GM12878 (cell line): ENCODE measurements at regions not wholly inside any gene's neighbourhood (a gene's known extent, or its start where the extent isn't known, plus 50 kb on each side); places are given as distances from the start of the nearest gene placed in this dataset.

Source experiments
- ATAC-seq: fragments of 200-7000 bp; cut with Tn5 transposase; 3 replicates; pipeline ENCODE4 v1.9.1; 2020; ENCODE audit warnings: mild to moderate bottlenecking, moderate library complexity
- BruUV-seq: library from RNA; stranded (reverse); fragments of 400-500 nt; replicated peaks from 2 replicates; lab custom pipeline; 2021; lab: Mats Ljungman, UMichigan
- CTCF ChIA-PET: fragments of 300-600 bp; sonication (Branson Sonifier 250); formaldehyde crosslinking; extraction: SDS; loops from one replicate; lab custom pipeline; 2021; ENCODE audit warnings: inconsistent platforms; lab: Yijun Ruan, JAX
- POLR2A ChIA-PET: fragments of 350-600 bp; formaldehyde crosslinking; extraction: SDS; loops from one replicate; lab custom pipeline; 2021; ENCODE audit warnings: inconsistent platforms; lab: Charles Lee
- RAD21 ChIA-PET: fragments of 300-600 bp; sonication (Branson Sonifier 250); formaldehyde crosslinking; loops from one replicate; lab custom pipeline; 2023; ENCODE audit warnings: antibody characterized with exemption; ENCODE audit not compliant: unreplicated experiment; lab: Charles Lee
- SMC1A ChIA-PET: fragments of 300-600 bp; sonication (Branson Sonifier 250); formaldehyde crosslinking; loops from one replicate; lab custom pipeline; 2023; ENCODE audit not compliant: unreplicated experiment, uncharacterized antibody; lab: Charles Lee
- DNase-seq: peaks from one replicate; pipeline ENCODE4 v3.0.0-alpha.2; 2011; ENCODE audit warnings: low read depth, low spot score
- FAIRE-seq: peaks from 3 replicates; lab custom pipeline; 2011; peaks lifted over from hg19 to GRCh38; lab: Jason Lieb, UNC
- H2AFZ ChIP-seq: 2 replicates; pipeline ENCODE4 v1.6.0; 2011; ENCODE audit warnings: low read depth, low read length, control low read depth; ENCODE audit not compliant: control insufficient read depth
- H3K27ac ChIP-seq: 2 replicates; pipeline ENCODE4 v1.5.1; 2011; ENCODE audit warnings: control low read depth; ENCODE audit not compliant: control insufficient read depth, insufficient read depth
- H3K27me3 ChIP-seq, 2 experiments: replicated peaks in 1 of 2; 2 replicates each; pipeline versions ENCODE4 v1.6.0 to v1.6.1; 2011; ENCODE audit warnings: low read length in 1 of 2; ENCODE audit not compliant: control insufficient read depth in 2 of 2, insufficient read depth in 2 of 2
- H3K36me3 ChIP-seq, 2 experiments: 2 replicates each; pipeline ENCODE4 v1.5.1; 2011; ENCODE audit warnings: low read length in 1 of 2; ENCODE audit not compliant: control insufficient read depth in 2 of 2, insufficient read depth in 2 of 2
- H3K4me1 ChIP-seq: 2 replicates; pipeline ENCODE4 v1.6.1; 2011; ENCODE audit warnings: mild to moderate bottlenecking, low read length, moderate library complexity, mixed read lengths; ENCODE audit not compliant: control insufficient read depth, insufficient read depth
- H3K4me2 ChIP-seq: 2 replicates; pipeline ENCODE4 v1.6.0; 2011; ENCODE audit warnings: control low read depth; ENCODE audit not compliant: control insufficient read depth, insufficient read depth
- H3K4me3 ChIP-seq: fragments of 200-600 bp; sonication (generic); 2 replicates; pipeline ENCODE4 v1.5.1; 2016
- H3K79me2 ChIP-seq: 2 replicates; pipeline ENCODE4 v1.6.0; 2011; ENCODE audit warnings: low read length; ENCODE audit not compliant: control insufficient read depth, insufficient read depth
- H3K9ac ChIP-seq: 2 replicates; pipeline ENCODE4 v1.8.0; 2011; ENCODE audit warnings: low read length, control low read depth, mixed read lengths; ENCODE audit not compliant: control insufficient read depth, insufficient read depth
- H3K9me3 ChIP-seq: replicated peaks from 3 replicates; pipeline ENCODE4 v1.5.1; 2011; ENCODE audit warnings: mild to moderate bottlenecking, low read length; ENCODE audit not compliant: control insufficient read depth, insufficient read depth
- H4K20me1 ChIP-seq: 2 replicates; pipeline ENCODE4 v1.6.0; 2011; ENCODE audit not compliant: control insufficient read depth, insufficient read depth
- CEBPB ChIP-seq, 2 experiments: fragments of 150-350 bp in 1 of 2; IDR thresholded peaks; 2 replicates each; pipeline ENCODE4 v1.6.1; 2012 to 2014; ENCODE audit warnings: low read depth in 2 of 2, low read length in 2 of 2, borderline replicate concordance in 1 of 2, inconsistent platforms in 1 of 2
- FOXK2 ChIP-seq: fragments of 450-650 bp; IDR thresholded peaks from 2 replicates; pipeline ENCODE4 v1.6.1; 2017; ENCODE audit warnings: mild to moderate bottlenecking, moderate library complexity
- IKZF2 ChIP-seq, 2 experiments: fragments of 450-650 bp; IDR thresholded peaks; 2 replicates each; pipeline ENCODE4 v1.6.1; 2017; ENCODE audit warnings: mild to moderate bottlenecking in 2 of 2, moderate library complexity in 2 of 2
- JUNB ChIP-seq: IDR thresholded peaks from 2 replicates; pipeline ENCODE4 v1.6.1; 2016; ENCODE audit warnings: antibody characterized with exemption, mild to moderate bottlenecking
- JUND ChIP-seq: IDR thresholded peaks from 2 replicates; pipeline ENCODE4 v1.6.1; 2012; ENCODE audit warnings: low read depth, mild to moderate bottlenecking, low read length, improper control_type of control experiment, moderate library complexity
- MTA3 ChIP-seq: IDR thresholded peaks from 2 replicates; pipeline ENCODE4 v1.6.1; 2012; ENCODE audit warnings: low read length, inconsistent platforms, borderline replicate concordance
- NBN ChIP-seq: fragments of 450-650 bp; IDR thresholded peaks from 2 replicates; pipeline ENCODE4 v1.6.1; 2016
- RBBP5 ChIP-seq: fragments of 200-600 bp; sonication (generic); conservative IDR thresholded peaks from 2 replicates; pipeline ENCODE4 v1.6.1; 2016
- SREBF2 ChIP-seq: IDR thresholded peaks from 2 replicates; pipeline ENCODE4 v1.6.1; 2012; ENCODE audit warnings: mild to moderate bottlenecking, low read length
- SUZ12 ChIP-seq: fragments of 200-600 bp; sonication (generic); IDR thresholded peaks from one replicate; pipeline ENCODE4 v1.6.1; 2018; ENCODE audit warnings: antibody characterized with exemption, mild to moderate bottlenecking; ENCODE audit not compliant: unreplicated experiment
- ZNF24 ChIP-seq: fragments of 450-650 bp; IDR thresholded peaks from 2 replicates; pipeline ENCODE4 v1.6.1; 2017; ENCODE audit warnings: antibody characterized with exemption, mild to moderate bottlenecking
- ZSCAN29 ChIP-seq: fragments of 450-650 bp; IDR thresholded peaks from 2 replicates; pipeline ENCODE4 v1.6.1; 2017; ENCODE audit warnings: mild to moderate bottlenecking, moderate library complexity
- WGBS: methylation state at CpG from one replicate; pipeline ENCODE4 v1.1.6; 2016; ENCODE audit warnings: low lambda C conversion rate; ENCODE audit not compliant: insufficient replicate concordance, insufficient coverage; ENCODE audit errors: missing lambda C conversion rate; 5-methylcytosine and 5-hydroxymethylcytosine counted together
- in situ Hi-C: fragments of 300-500 bp; cut with MboI; formaldehyde crosslinking; loops from 9 replicates; pipeline ENCODE4 v1.14.3; 2018; ENCODE audit warnings: mixed read lengths
- intact Hi-C: fragments of 100-400 bp; cut with micrococcal nuclease; formaldehyde crosslinking; loops from one replicate; pipeline ENCODE4 v1.14.2; 2022; ENCODE audit not compliant: unreplicated experiment
- TF ChIP-seq, protein P1 (sequence below): IDR thresholded peaks from 2 replicates; pipeline ENCODE4 v1.6.1; 2012; ENCODE audit warnings: low read depth, low read length, improper control_type of control experiment
- TF ChIP-seq, protein P2 (sequence below): IDR thresholded peaks from 2 replicates; pipeline ENCODE4 v1.6.1; 2011; ENCODE audit warnings: mild to moderate bottlenecking, low read depth, low read length, moderate library complexity; ENCODE audit not compliant: insufficient replicate concordance
- TF ChIP-seq, protein P3 (sequence below): fragments of 450-650 bp; IDR thresholded peaks from 2 replicates; pipeline ENCODE4 v1.6.1; 2017; ENCODE audit warnings: borderline replicate concordance

DNA sequence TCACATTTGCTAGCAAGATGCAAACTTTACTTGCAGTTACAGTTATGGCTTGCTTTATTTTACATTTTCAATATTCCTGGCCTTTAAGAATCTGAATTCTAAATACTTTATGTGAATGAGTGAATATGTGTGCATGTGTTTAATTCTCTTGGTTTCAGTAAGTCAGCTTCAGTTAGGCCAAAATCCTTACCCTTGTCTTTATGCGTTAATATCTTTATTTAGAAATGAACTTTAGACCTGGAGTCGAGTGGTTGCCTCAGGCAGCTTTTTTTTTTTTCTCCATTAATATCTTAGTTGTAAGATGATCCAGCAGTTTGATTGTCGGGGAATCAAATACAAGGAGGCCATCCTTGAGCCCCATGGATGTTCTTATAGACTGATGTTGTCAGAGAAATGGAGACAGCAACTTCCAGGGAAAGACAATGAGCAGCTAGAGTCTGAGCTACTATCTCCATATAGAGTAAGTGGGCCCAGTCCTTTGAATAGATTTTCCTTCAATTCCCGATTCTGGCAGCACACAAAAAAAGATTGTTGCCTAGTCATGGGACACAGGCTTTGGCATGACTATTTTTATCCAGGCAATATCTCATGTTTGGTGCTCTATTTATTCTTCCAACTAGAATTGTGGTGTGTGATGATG is 398.0 kb downstream of the DHX35 start:
- no peak for FAIRE-seq
- SMC1A ChIA-PET: interaction anchor here (1.3 kb wide), 1 partner anchor 397 kb away, joined by 3 read pairs; the partner anchor contains the start of gene DHX35
- ATAC-seq: no peak
- POLR2A ChIA-PET: no interaction called here
- no peak for DNase-seq
- RAD21 ChIA-PET: interaction anchor here (0.6 kb wide), 1 partner anchor 35 kb away, joined by 3 read pairs; no protein-coding TSS in a partner anchor
- Histone ChIP-seq H3K27me3 (no peaks in the 10 kb centered on the region), H3K9ac (no peak overlapping the region), H3K4me3 (no peak overlapping the region), H3K4me2 (no peak overlapping the region), H4K20me1 (no peaks in the 10 kb centered on the region), H3K4me1 (peaks cover 4% of the 10 kb centered on the region), H2AFZ (no peak overlapping the region), H3K36me3 (no peaks in the 10 kb centered on the region), H3K9me3 (no peaks in the 10 kb centered on the region), H3K79me2 (no peaks in the 10 kb centered on the region), H3K27ac (no peak overlapping the region)
- no peak for TF ChIP-seq ZNF24
- TF ChIP-seq, protein P1, sequence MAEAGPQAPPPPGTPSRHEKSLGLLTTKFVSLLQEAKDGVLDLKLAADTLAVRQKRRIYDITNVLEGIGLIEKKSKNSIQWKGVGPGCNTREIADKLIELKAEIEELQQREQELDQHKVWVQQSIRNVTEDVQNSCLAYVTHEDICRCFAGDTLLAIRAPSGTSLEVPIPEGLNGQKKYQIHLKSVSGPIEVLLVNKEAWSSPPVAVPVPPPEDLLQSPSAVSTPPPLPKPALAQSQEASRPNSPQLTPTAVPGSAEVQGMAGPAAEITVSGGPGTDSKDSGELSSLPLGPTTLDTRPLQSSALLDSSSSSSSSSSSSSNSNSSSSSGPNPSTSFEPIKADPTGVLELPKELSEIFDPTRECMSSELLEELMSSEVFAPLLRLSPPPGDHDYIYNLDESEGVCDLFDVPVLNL: no peak
- no TSS peak for BruUV-seq
- intact Hi-C loops: no loop called here
- 22% methylated on average over 4 of the region's 4 CpGs for WGBS
- in situ Hi-C loops: loop anchor here (5.0 kb wide), 1 partner anchor 53 kb away; no protein-coding TSS in a partner anchor
- CTCF ChIA-PET: interaction anchor here (1.7 kb wide), 1 partner anchor 97 kb away, joined by 5 read pairs; no protein-coding TSS in a partner anchor

DNA sequence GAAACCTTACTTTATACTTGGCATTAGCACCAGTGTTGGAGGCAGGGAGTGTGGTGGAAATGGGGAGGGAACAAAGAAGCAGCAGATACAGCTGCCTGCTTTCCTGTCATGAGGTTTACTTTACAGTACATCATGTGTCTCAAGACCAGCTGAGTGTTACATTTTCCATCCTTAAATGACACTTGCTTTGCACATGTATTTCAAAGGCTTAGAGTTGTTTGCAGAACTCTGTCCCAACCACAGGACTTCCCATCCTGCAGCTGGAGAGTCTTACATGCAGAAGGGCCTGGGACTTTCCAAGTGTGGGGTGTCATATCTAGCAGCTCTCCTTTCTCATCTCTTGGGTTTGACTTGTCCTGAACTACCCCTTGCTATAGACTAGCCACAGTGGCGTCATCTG is 395.9 kb downstream of the DHX35 start:
- FAIRE-seq (no peak), ATAC-seq (peak; percentile 95), DNase-seq (peak; percentile 36)
- H3K27ac ChIP-seq: no peak overlapping the region
- POLR2A ChIA-PET: no interaction called here
- SMC1A ChIA-PET: interaction anchor here (1.0 to 1.2 kb wide), 3 partner anchors 8 to 17 kb away, joined by 3 to 4 read pairs (median 3); no protein-coding TSS in a partner anchor
- no peaks in the 10 kb centered on the region for H3K9me3 ChIP-seq
- H4K20me1 ChIP-seq: no peaks in the 10 kb centered on the region
- no peak overlapping the region for H2AFZ ChIP-seq
- H3K9ac ChIP-seq: no peak overlapping the region
- no peaks in the 10 kb centered on the region for H3K36me3 ChIP-seq
- BruUV-seq: no TSS peak
- no peaks in the 10 kb centered on the region for H3K27me3 ChIP-seq
- intact Hi-C loops (no loop called here), in situ Hi-C loops (loop anchor here (5.0 kb wide), 1 partner anchor 51 kb away; no protein-coding TSS in a partner anchor)
- CTCF ChIA-PET: interaction anchor here (1.6 kb wide), 1 partner anchor 89 kb away, joined by 4 read pairs; no protein-coding TSS in a partner anchor
- H3K4me2 ChIP-seq: no peak overlapping the region
- no peak overlapping the region for H3K4me3 ChIP-seq
- H3K4me1 ChIP-seq: peaks cover 4% of the 10 kb centered on the region
- H3K79me2 ChIP-seq: no peaks in the 10 kb centered on the region
- RAD21 ChIA-PET: no interaction called here
- WGBS: 0% methylated on average over 1 of the region's 1 CpG
- TF ChIP-seq ZSCAN29 (no peak), ZNF24 (no peak), SUZ12 (no peak), MTA3 (no peak), NBN (no peak), SREBF2 (no peak), FOXK2 (no peak), JUND (no peak), CEBPB (IDR thresholded peaks at IDR 0.05; ENCODE audit: borderline replicate concordance in 1 of 2, low read depth in 2 of 2, low read length in 2 of 2) (no peak), RBBP5 (no peak), JUNB (no peak), IKZF2 (IDR thresholded peaks at IDR 0.05) (peak; percentile 80 to 86)
- TF ChIP-seq, protein P2, sequence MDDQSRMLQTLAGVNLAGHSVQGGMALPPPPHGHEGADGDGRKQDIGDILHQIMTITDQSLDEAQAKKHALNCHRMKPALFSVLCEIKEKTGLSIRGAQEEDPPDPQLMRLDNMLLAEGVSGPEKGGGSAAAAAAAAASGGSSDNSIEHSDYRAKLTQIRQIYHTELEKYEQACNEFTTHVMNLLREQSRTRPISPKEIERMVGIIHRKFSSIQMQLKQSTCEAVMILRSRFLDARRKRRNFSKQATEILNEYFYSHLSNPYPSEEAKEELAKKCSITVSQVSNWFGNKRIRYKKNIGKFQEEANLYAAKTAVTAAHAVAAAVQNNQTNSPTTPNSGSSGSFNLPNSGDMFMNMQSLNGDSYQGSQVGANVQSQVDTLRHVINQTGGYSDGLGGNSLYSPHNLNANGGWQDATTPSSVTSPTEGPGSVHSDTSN: no peak
- TF ChIP-seq, protein P3, sequence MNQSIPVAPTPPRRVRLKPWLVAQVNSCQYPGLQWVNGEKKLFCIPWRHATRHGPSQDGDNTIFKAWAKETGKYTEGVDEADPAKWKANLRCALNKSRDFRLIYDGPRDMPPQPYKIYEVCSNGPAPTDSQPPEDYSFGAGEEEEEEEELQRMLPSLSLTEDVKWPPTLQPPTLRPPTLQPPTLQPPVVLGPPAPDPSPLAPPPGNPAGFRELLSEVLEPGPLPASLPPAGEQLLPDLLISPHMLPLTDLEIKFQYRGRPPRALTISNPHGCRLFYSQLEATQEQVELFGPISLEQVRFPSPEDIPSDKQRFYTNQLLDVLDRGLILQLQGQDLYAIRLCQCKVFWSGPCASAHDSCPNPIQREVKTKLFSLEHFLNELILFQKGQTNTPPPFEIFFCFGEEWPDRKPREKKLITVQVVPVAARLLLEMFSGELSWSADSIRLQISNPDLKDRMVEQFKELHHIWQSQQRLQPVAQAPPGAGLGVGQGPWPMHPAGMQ: no peak
